GM08714 (cell line): ENCODE measurements at regions not wholly inside any gene's neighbourhood (a gene's known extent, or its start where the extent isn't known, plus 50 kb on each side); places are given as distances from the start of the nearest gene placed in this dataset.

Experiments
- H3K4me3 ChIP-seq: fragments of 200-500 bp; sonication (Bioruptor generic); 2 replicates; pipeline ENCODE4 v1.5.1; 2014; ENCODE audit warnings: mild to moderate bottlenecking, low read length, inconsistent platforms
- ZNF274 ChIP-seq: IDR thresholded peaks from 2 replicates; pipeline ENCODE4 v1.6.1; 2012; ENCODE audit warnings: mild to moderate bottlenecking, low read depth, low read length

DNA sequence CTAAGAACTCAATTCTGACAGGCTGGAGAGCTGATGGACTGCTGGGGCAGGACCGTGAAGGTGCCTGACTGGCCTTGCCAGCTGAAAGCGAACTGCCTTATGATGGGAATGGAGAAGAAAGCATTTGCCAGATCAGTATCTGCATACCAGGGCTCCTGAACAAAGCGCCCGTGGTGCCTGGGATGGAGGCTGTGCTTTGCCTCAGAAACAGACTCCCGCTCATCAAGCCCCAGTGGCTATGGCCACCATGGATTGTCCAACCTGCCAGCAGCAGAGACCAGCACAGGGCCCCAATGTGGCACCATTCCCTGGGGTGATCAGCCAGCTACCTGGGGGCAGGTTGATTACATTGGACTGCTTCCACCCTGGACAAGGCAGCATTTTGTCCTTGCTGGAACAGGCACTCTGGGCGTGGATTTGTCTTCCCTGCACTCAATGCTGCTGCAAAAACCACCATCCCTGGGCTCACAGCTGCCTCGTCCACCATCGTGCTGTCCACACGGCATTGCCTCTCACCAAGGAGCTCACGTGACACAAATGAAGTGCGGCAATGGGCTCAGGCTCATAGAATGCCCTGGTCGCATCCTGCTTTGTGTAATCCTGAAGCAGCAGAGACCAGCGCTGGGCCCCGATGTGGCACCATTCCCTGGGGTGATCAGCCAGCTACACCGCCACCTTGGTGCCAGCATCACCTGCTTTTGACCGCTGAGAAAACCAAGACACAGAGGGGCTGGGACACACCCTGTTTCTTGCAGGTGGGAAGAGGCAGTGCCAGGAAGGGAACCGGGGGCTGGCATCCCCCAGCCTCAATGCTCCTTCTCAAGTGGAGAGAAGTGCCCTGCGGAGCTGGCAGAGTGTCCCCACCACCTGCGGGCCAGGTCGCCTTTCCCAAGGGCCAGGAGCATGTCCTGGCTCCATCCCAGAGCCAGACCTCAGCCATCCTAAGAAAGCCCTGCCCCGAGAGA, 1367.5 kb downstream of the BRD1 start:
- TF ChIP-seq ZNF274, result no peak

DNA sequence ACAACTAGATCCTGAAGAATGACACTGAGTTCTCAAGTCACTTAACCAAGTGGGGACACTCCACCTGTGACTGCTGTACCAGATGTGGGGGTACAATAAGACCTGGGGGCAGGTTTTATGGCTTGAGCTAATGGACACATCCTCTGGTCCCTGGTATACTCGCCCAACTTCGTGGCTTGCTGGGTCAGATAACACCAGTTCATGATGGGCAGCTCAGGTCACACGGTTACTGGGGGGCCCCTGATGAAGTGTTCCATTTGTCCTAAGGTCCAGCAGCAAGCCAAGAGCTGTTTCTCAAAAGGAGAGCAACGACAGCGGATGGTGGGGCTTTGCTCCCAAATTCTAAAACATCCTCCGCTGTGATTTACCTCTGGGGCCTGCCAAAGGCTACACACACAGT, 1368.4 kb downstream of the BRD1 start:
- TF ChIP-seq ZNF274, result no peak
- H3K4me3 ChIP-seq, result no peak overlapping the region

More for the DNA sequence above, 1367.5 kb downstream of the BRD1 start:
- no peak overlapping the region for H3K4me3 ChIP-seq

DNA sequence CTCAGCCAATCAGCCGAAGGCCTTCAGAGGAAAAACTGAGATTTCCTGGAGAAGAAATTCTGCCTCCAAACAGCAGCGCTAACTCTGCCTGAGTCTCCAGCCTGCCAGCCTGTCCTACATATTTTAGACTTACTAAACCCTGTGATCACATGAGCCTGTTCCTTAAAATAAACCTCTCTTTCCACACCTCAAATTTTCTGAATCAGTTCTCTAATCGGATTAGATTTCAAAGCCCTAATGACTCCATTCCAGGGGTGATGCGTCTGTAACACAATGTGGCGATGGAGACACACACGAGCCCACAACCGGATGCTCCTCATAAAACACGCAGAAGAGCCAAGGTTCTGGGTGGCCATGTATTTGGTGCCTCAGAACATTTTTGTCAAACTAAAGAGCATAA, 1371.2 kb downstream of the BRD1 start:
- TF ChIP-seq ZNF274, result no peak
- H3K4me3 ChIP-seq, result no peak overlapping the region

DNA sequence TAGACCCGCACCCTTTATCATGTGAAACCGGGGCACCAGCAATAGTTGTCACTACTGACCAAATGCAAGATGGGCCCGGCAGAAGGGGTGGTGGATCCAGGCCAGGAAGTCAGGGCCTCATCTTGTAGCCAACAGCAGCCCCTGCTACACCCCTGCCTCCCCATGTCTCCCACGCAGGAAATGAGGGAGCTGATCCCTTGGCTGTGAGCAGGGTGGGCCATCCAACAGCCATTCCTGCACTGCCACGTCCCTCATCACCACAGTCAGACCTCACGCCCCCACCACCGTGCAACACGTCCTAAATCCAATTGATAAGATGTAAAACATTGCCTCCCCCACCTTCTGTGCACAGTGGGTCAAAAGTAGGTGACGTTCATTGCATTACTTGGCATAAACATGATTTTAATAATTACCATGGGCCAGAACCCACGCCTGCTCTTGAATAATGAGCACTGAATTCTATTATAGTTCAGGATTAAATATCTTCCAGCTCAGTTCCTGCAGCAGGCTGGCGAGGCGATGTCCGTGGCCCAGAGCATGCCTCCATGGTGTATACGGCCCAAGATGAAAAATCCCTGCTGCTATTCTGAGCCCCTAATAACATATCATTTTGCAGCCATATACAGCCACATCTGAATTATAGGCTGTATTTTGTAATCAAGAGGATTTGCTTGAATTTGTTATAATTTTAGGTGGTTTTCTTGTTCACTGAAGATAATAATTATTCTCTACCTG, 1373.8 kb downstream of the BRD1 start:
- no peak for TF ChIP-seq ZNF274
- H3K4me3 ChIP-seq, result no peak overlapping the region

DNA sequence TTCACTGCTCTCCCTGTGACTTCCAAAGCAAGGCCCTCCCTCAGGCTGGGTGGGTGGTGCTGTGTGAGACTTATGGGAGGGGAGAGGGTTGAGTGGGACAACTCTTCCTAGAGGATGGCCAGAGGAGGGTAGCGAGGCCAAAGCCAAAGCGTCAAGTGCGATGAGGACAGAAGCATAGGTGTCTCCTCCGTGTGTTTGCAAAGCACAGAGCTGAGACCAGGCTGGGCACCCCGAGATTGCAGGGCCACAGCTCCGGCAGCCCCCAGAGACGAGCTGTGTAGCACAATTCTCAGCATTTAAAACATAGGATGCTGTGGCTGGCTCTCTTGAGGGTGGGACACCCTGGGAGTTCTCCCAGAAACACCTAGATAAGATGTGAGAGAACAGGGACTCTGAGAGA, 1374.5 kb downstream of the BRD1 start:
- no peak overlapping the region for H3K4me3 ChIP-seq

DNA sequence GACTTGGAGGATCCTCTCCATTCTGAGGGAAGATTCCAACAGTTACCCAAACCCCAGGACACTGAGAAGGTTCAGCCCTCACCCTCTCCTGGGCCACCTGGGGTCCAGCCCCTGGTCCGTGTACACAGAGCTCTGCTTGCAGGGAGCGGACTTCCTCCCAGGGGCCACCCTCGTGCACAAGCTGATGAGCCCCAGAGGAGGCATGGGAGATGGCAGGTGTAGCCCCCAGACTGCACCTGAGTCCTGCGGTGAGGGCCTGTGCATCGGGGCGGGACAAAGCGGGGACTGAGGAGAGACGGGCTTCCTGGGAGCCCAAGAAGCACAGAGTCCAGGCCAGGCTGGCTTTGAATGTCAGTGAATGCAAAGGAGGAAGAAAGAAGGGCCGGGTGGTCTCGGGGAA, 1374.9 kb downstream of the BRD1 start:
- H3K4me3 ChIP-seq, result no peak overlapping the region
- no peak for TF ChIP-seq ZNF274

More for the DNA sequence above, 1374.5 kb downstream of the BRD1 start:
- TF ChIP-seq ZNF274, result no peak

DNA sequence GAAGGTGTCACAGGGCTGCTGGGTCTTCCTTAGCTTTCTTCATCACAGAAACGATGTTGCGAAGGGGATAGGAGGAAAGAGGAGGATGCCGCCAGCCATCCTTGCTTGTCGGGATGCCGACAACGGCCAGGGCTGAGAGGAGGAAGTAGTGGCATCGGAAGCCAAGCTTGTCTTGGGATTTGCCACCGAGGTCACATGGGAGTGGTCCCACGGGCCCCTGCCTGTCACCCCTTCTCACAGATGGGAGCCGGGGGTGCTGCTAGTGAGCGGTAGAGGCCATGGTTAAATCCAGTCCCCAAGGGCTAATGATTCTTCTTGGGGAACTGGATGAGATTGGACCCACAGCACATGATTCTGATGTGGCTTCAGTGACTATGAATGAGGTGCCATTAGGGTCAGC, 1375.8 kb downstream of the BRD1 start:
- no peak overlapping the region for H3K4me3 ChIP-seq
- no peak for TF ChIP-seq ZNF274

DNA sequence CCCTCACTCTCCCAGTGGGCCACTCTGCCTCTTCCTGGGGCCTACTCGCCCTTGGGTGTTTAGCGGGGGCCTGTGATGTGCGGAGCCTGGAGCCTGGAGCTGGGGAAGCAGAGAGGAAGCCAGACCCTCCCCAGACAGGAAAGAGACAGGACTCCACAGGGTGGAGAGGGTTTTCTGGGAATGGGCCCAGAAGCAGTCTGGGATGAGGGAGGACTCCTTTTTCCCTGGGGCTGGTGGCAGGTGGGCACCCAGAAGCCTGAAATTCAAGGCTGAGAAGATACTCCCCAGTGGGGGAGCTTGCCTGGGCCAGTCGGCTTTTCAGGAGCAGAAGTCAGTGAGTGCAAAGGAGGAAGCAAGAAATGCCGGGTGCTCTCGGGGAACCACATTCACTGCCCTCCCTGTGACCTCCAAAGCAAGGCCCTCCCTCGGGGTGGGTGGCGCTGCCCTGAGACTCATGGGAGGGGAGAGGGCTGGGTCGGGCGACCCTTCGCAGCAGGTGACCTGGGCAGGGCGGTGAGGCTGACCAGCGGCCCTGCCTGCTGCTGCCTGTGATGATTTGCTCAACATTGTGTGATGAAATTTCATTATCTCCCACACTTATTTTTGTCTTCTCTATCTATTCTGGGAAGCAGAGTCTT, 1377.4 kb downstream of the BRD1 start:
- TF ChIP-seq ZNF274, result no peak
- H3K4me3 ChIP-seq, result no peak overlapping the region

DNA sequence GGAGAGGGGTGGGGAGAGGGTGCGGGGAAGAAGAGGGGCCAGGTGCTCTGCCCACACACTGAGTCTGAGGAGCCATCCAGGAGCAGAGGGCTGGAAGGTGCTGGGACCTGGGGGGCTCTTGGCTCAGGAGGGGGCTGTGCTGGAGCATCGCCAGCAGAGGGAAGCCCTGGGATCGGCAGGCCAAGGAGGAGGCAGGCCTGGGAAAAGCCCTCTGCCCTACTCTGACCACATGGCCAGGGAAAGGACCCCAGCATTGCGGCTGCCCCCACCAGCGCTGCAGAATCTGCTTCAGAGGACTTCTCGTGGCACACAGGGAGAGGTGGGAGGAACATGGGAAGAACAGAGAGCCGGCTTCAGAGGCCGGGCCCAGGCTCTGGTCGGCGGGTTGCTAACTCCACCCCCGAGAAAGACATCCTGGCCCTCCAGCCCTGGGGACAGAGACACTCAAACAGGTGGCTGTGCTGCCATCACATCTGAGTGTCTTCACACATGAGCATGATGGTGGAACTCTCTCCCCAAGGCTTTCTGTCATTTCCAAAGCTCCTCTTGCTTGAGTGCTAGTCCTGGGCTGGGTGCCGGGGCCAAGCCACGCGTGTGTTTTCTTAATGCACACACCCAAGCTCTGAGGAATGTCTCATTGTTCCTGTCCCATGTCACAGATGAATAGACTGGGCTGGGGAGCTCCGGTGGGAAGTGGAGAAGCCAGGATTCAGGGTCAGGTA, 1378.0 kb downstream of the BRD1 start:
- H3K4me3 ChIP-seq, result no peak overlapping the region
- no peak for TF ChIP-seq ZNF274

DNA sequence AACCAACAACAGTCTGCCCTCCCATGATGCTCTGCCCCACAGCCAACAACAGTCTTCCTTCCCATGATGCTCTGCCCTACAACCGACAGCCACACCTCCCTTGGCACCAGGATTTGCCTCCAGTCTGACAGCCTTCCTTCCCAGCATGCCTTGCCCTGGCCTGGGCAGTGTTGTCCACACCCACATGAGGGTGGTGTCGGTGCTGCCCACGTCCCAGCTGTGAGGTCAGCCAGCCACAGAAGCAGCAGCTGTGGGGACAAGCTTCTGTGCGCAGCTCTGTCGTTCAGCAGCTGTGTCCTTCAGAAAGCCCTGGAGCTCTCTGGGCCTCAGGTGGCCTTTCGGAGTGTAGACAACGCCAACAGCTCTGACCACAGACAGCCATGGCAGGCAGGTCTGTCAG, 1378.9 kb downstream of the BRD1 start:
- no peak for TF ChIP-seq ZNF274
- H3K4me3 ChIP-seq, result no peak overlapping the region

DNA sequence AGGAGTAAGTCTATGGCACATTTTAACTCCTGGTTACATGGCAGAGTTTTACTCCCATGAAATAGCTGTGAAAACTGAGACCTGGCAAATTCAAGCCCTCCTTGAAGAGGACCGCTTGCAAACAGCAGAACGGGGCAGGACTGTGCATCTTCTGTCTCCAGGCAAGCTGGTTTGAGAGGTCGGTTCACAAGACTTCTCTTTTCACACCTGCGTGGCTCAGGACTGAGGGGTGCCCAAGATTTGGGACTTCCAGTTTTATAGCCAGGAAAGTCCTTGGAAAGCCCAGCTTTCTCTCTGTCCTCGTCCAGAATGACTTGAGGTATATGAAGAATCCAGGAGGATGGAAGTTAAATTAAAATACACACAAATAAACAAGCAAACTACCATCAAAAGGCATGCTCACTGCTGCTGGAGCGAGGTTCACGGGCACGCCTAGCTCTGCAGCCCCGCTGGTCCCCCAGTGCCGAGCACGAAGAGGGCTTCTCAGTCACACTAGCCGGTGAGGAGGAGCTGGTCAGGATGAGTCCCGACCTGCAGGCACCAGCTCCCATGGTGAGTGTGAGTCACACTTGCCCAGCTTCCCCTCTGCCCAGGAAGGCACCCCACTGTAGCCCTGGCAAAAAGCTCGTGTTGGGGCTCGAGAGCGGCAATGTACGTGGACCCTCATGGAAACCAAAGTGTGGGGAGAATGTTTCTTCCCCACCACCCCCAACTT, 1382.4 kb downstream of the BRD1 start:
- no peak overlapping the region for H3K4me3 ChIP-seq
- TF ChIP-seq ZNF274, result no peak

DNA sequence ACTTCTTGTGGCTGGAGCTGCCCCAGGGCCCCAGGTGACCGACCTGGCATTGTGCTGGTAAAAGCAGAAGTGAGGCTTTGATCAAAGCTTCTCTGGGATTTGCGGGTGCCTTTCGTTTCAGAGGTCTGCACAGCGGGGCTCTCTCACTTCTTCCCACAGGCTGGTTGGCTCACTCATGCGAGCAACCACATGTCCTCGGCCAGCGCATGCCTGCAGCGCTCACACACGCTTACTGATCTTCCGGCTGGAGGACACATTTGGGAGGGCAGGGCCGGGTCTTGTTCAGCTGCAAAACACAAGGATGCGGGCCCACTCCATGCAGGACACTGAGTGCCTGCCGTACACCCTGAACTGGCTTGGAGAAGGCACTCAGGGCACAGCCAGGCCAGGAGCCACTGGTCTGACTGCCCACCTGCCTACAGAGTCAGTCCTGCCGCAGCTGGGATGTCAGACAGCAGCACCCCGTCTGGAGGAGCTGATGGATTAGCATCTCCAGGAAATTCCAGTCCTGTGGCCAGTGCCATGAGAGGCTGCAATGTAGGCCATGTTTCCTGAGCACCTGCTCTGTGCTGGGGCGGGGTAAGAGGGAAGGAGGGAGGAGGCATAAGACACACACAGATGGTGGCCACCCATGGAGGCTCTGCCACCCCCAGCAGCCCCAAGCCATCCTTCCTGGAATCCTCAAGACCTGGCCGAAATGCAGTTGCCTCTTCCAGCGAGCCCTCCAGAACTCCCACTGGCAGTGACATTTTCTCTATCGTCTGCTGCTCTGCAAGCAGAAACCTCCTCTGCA, 1383.2 kb downstream of the BRD1 start:
- TF ChIP-seq ZNF274, result no peak
- H3K4me3 ChIP-seq, result no peak overlapping the region

DNA sequence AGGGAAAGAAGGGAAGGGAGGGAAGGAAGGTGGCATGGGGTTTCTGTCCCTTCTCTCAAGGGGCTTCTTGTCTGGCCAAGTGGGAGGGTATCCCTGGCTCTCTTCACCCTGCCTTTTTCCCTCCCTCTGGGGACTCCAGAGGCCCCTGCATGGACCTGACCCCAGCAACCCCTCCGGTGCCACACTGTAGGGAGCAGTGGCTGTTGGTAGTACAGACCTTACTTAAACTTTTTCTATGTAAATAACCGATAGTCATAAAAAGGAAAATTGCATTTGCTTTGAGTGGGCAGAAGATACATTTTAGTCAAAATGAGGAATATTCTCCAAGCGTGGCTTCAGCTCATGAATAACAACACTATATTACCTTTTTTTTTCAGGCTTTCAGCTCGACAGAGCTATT, 1384.0 kb downstream of the BRD1 start:
- no peak for TF ChIP-seq ZNF274
- H3K4me3 ChIP-seq, result no peak overlapping the region
